Heart left ventricle (tissue), 13 donors: ENCODE measurements at regions not wholly inside any gene's neighbourhood (a gene's known extent, or its start where the extent isn't known, plus 50 kb on each side); places are given as distances from the start of the nearest gene placed in this dataset.

ENCODE experiments used
- CTCF ChIP-seq, 12 donors: fragments of 200-600 bp; sonication (generic) in 4 of 12; IDR thresholded peaks; one replicate each; pipeline versions ENCODE4 v1.5.0 to v1.8.0; 2018 to 2022; ENCODE audit warnings: antibody characterized with exemption in 12 of 12, mild to moderate bottlenecking in 5 of 12
- POLR2A ChIP-seq, 2 donors: fragments of 450-650 bp; IDR thresholded peaks; one replicate each; pipeline ENCODE4 v1.6.1; 2017; ENCODE audit warnings: antibody characterized with exemption in 2 of 2, mild to moderate bottlenecking in 2 of 2, moderate library complexity in 2 of 2
- donor health status: ischemic (EF 13 %, LVEDD 7.1; RV severe dilation, severe dysfunction).
- donor health status: DM: no; HTN: yes; CAD: no.
- donor health status: DM: no; HTN: no; CAD: no.
- donor health status: ischemic (EF 25% LVEDD 6.9; RV normal size, moderate dysfunction).
- donor health status: ischemic (EF 25% LVEDD 5.7; RV mildly dilated, moderate dysfunction).
- donor health status: ischemic (EF 35%, LVEDD 5.7; RV mildly dilated, moderate dysfunction).
- donor health status: nonischemic (EF 11% LVEDD 7.7; RV severe dilation, severe dysfunction).
- donor health status: DM: yes; HTN: yes; CAD: no.
- donor health status: PGD.
- donor health status: ischemic (EF 29% LVEDD 5.4; RV normal size, mild dysfunction).
- donor health status: nonischemic (EF 23%, LVEDD 6.1; RV moderate dilation, normal function).

- TF ChIP-seq CTCF (IDR thresholded peaks at IDR 0.05) (no peak), POLR2A (IDR thresholded peaks at IDR 0.05) (no peak)
These were observed 279.3 kb upstream of the E2F7 start for GRCh38 chr12:77344651-77345050.
